HUES48 (cell line): ENCODE measurements at regions not wholly inside any gene's neighbourhood (a gene's known extent, or its start where the extent isn't known, plus 50 kb on each side); places are given as distances from the start of the nearest gene placed in this dataset.
A peak's percentile ranks its signal among the peaks of the same experiment; 100 is the strongest.

Experiments
- H3K27ac ChIP-seq: one replicate; pipeline ENCODE4 v1.7.0; 2013; ENCODE audit warnings: low read depth, low read length, inconsistent platforms
- H3K27me3 ChIP-seq: 2 replicates; pipeline ENCODE4 v1.6.1; 2013; ENCODE audit warnings: mild to moderate bottlenecking, low read length; ENCODE audit not compliant: control insufficient read depth, insufficient read depth
- H3K36me3 ChIP-seq: 2 replicates; pipeline ENCODE4 v1.6.1; 2013; ENCODE audit warnings: low read length; ENCODE audit not compliant: control insufficient read depth, insufficient read depth
- H3K4me1 ChIP-seq: 2 replicates; pipeline ENCODE4 v1.6.1; 2013; ENCODE audit warnings: mild to moderate bottlenecking, low read length; ENCODE audit not compliant: control insufficient read depth, insufficient read depth
- H3K4me3 ChIP-seq: 2 replicates; pipeline ENCODE4 v1.5.1; 2013; ENCODE audit warnings: mild to moderate bottlenecking, low read depth, low read length
- H3K9ac ChIP-seq: 2 replicates; pipeline ENCODE4 v1.6.1; 2013; ENCODE audit warnings: mild to moderate bottlenecking, low read depth, low read length, moderate library complexity
- H3K9me3 ChIP-seq: 2 replicates; pipeline ENCODE4 v1.6.1; 2013; ENCODE audit warnings: low read length; ENCODE audit not compliant: control insufficient read depth, insufficient read depth

GRCh38 chr6:80566361-80566760 is 459.9 kb downstream of the BCKDHB start:
- H3K36me3 ChIP-seq, result no peaks in the 10 kb centered on the region
- H3K27me3 ChIP-seq, result no peaks in the 10 kb centered on the region
- H3K9ac ChIP-seq, result no peak overlapping the region
- H3K4me3 ChIP-seq, result no peak overlapping the region
- H3K9me3 ChIP-seq, result no peaks in the 10 kb centered on the region
- H3K27ac ChIP-seq, result no peak overlapping the region
- no peaks in the 10 kb centered on the region for H3K4me1 ChIP-seq

- Histone ChIP-seq H3K9me3 (peaks cover 10% of the 10 kb centered on the region), H3K27ac (peak overlapping the region; percentile 52), H3K36me3 (no peaks in the 10 kb centered on the region), H3K9ac (no peak overlapping the region), H3K4me1 (no peaks in the 10 kb centered on the region; the same call in 1 of the 2 replicates), H3K27me3 (no peaks in the 10 kb centered on the region), H3K4me3 (no peak overlapping the region)
Observed at GRCh38 chr6:80553071-80553740, 446.7 kb downstream of the BCKDHB start.

- Histone ChIP-seq H3K9me3 (peaks cover 10% of the 10 kb centered on the region), H3K9ac (no peak overlapping the region), H3K4me1 (no peaks in the 10 kb centered on the region; the same call in 1 of the 2 replicates), H3K27ac (no peak overlapping the region), H3K27me3 (no peaks in the 10 kb centered on the region), H3K4me3 (no peak overlapping the region), H3K36me3 (no peaks in the 10 kb centered on the region)
Observed at GRCh38 chr6:80550748-80551147, 444.3 kb downstream of the BCKDHB start.

DNA sequence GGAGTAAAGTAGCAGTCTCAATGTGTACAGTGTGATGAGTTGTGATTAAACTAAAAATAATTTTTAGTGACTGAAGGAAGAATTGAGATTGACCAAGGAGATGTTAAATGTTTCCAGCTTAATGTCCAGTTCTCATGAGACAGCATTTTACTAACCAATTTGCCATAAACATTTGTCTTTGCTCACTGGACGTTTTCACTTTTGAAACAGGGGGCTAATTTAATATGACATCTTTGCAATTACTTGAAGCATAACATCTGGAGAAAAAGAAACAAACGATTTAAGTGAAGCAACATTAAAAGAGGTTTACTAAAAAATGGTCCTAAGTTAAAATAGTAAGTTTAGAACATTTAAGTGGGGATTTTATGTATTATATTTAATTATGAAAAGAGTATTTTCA is 443.8 kb downstream of the BCKDHB start:
- Histone ChIP-seq H3K27ac (no peak overlapping the region), H3K9me3 (peaks cover 10% of the 10 kb centered on the region), H3K9ac (no peak overlapping the region), H3K4me1 (no peaks in the 10 kb centered on the region; the same call in 1 of the 2 replicates), H3K27me3 (no peaks in the 10 kb centered on the region), H3K4me3 (no peak overlapping the region), H3K36me3 (no peaks in the 10 kb centered on the region)

GRCh38 chr6:80548532-80548931 is 442.1 kb downstream of the BCKDHB start:
- Histone ChIP-seq H3K9me3 (peaks cover 10% of the 10 kb centered on the region), H3K27me3 (no peaks in the 10 kb centered on the region), H3K9ac (no peak overlapping the region), H3K36me3 (no peaks in the 10 kb centered on the region), H3K4me1 (no peaks in the 10 kb centered on the region; the same call in 1 of the 2 replicates), H3K4me3 (no peak overlapping the region), H3K27ac (no peak overlapping the region)

- H3K4me1 ChIP-seq, result no peaks in the 10 kb centered on the region
Observed at GRCh38 chr6:80547827-80548226, 441.4 kb downstream of the BCKDHB start.

GRCh38 chr6:80544976-80545722 is 438.7 kb downstream of the BCKDHB start:
- H3K4me3 ChIP-seq, result no peak overlapping the region
- H3K27me3 ChIP-seq, result no peaks in the 10 kb centered on the region
- H3K9me3 ChIP-seq, result peaks cover 5% of the 10 kb centered on the region; the same call in 1 of the 2 replicates
- H3K4me1 ChIP-seq, result no peaks in the 10 kb centered on the region
- H3K27ac ChIP-seq, result no peak overlapping the region
- no peaks in the 10 kb centered on the region for H3K36me3 ChIP-seq
- no peak overlapping the region for H3K9ac ChIP-seq

More at GRCh38 chr6:80547827-80548226, 441.4 kb downstream of the BCKDHB start:
- Histone ChIP-seq H3K36me3 (no peaks in the 10 kb centered on the region), H3K27me3 (no peaks in the 10 kb centered on the region), H3K4me3 (no peak overlapping the region), H3K9ac (no peak overlapping the region), H3K9me3 (peaks cover 10% of the 10 kb centered on the region), H3K27ac (no peak overlapping the region)

DNA sequence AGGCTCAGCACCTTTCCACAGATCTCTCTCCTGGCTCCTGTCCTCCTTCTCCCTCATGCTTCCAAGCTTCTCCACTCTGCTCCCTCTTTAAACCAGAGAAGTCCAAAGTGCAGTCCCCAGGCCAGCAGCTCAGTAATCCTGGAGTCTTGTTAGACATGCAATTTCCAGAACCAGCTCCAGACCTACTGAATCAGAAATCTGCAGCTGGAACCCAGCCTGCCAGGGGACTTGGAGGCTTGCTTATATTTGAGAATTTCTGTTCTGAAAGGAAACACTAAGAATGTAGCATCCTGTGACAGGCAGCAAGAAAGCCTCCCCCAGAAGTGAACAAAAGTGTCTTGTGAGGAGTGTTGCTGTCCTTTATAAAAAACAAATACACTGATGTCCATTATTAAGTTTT is 438.1 kb downstream of the BCKDHB start:
- no peak overlapping the region for H3K4me3 ChIP-seq
- no peak overlapping the region for H3K9ac ChIP-seq
- H3K27ac ChIP-seq, result no peak overlapping the region
- no peaks in the 10 kb centered on the region for H3K27me3 ChIP-seq
- H3K4me1 ChIP-seq, result no peaks in the 10 kb centered on the region
- no peaks in the 10 kb centered on the region for H3K36me3 ChIP-seq
- H3K9me3 ChIP-seq, result no peaks in the 10 kb centered on the region

DNA sequence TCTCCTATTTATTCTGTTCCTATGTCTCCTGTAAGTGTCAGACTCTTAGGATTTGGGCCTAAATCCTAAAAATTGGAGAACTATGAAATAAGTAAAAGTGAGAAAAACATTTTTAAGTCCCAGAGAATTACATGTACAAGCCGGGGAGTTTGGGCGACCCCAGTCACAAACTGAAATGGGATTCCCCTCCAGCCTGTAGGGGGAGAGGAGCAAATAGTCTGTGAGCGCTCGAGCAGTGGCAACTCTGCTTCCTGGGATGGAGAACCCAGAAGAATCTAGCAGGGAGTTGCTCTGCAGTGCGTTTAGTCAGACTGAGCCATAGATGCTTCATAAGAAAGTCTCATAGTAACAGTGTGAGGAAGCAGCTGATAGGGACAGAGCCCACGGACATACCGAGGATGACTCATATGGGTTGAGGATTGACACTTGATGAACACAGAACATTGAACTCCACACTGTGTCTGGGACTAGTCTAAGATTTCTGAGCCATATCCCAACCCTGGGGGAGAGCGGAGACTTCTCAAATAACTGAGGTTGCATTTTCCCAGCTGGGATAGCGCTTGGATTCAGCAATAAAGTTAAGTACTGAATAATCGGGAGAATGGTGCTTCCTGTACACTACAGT is 437.2 kb downstream of the BCKDHB start:
- Histone ChIP-seq H3K36me3 (no peaks in the 10 kb centered on the region), H3K4me1 (no peaks in the 10 kb centered on the region), H3K27ac (no peak overlapping the region), H3K4me3 (no peak overlapping the region), H3K27me3 (no peaks in the 10 kb centered on the region), H3K9ac (no peak overlapping the region), H3K9me3 (no peaks in the 10 kb centered on the region)

DNA sequence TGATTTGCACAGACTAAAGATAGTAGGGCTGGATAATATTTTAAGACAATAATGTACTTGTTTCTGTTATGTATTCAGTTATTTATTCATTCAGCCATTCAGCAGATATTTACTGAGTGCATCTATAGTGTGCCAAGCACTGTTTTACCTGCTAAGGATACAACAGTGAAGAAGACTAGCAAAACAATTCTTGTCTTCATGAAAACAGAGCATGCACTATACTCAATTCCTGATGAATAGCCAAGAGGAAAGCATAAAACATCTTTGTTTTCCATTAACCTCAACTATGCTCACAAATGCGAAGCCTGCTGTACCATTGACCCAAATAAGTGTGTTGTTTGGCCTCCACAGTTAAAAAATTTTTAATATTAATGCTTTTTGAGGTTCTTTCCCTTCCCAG is 436.7 kb downstream of the BCKDHB start:
- no peaks in the 10 kb centered on the region for H3K27me3 ChIP-seq

GRCh38 chr6:80541886-80542285 is 435.4 kb downstream of the BCKDHB start:
- Histone ChIP-seq H3K27ac (no peak overlapping the region), H3K4me1 (no peaks in the 10 kb centered on the region), H3K9me3 (no peaks in the 10 kb centered on the region), H3K27me3 (no peaks in the 10 kb centered on the region), H3K36me3 (no peaks in the 10 kb centered on the region), H3K9ac (no peak overlapping the region), H3K4me3 (no peak overlapping the region)

More for the DNA sequence above, 436.7 kb downstream of the BCKDHB start:
- Histone ChIP-seq H3K27ac (no peak overlapping the region), H3K36me3 (no peaks in the 10 kb centered on the region), H3K4me3 (no peak overlapping the region), H3K4me1 (no peaks in the 10 kb centered on the region), H3K9ac (no peak overlapping the region), H3K9me3 (no peaks in the 10 kb centered on the region)
